PFSK-1 (cell line): ENCODE measurements at regions not wholly inside any gene's neighbourhood (a gene's known extent, or its start where the extent isn't known, plus 50 kb on each side); places are given as distances from the start of the nearest gene placed in this dataset.

Experiments
- FOXP2 ChIP-seq: optimal IDR thresholded peaks from 2 replicates; pipeline ENCODE3; 2011; ENCODE audit warnings: borderline replicate concordance, control low read depth, inconsistent platforms; ENCODE audit not compliant: insufficient read depth; ENCODE audit errors: extremely low read length, extremely low read depth
- POLR2AphosphoS5 ChIP-seq: IDR thresholded peaks from 2 replicates; pipeline ENCODE4 v1.6.1; 2012; ENCODE audit warnings: low read depth, mild to moderate bottlenecking, control low read depth, low read length, moderate library complexity
- SIN3A ChIP-seq: IDR thresholded peaks from 2 replicates; pipeline ENCODE4 v1.6.1; 2012; ENCODE audit warnings: mild to moderate bottlenecking, low read length, moderate library complexity, borderline replicate concordance; ENCODE audit not compliant: insufficient read depth
- TAF1 ChIP-seq: IDR thresholded peaks from 2 replicates; pipeline ENCODE4 v1.6.1; 2012; ENCODE audit warnings: low read length, control low read depth, borderline replicate concordance; ENCODE audit not compliant: insufficient read depth
- TF ChIP-seq, protein P1 (sequence below), 2 experiments: IDR thresholded peaks; 2 replicates each; pipeline versions ENCODE4 v1.6.1 to v1.8.0; 2011 to 2012; ENCODE audit warnings: low read depth in 2 of 2, low read length in 2 of 2, control low read depth in 1 of 2, inconsistent platforms in 1 of 2, mild to moderate bottlenecking in 1 of 2, moderate library complexity in 1 of 2; ENCODE audit not compliant: insufficient read depth in 1 of 2

DNA sequence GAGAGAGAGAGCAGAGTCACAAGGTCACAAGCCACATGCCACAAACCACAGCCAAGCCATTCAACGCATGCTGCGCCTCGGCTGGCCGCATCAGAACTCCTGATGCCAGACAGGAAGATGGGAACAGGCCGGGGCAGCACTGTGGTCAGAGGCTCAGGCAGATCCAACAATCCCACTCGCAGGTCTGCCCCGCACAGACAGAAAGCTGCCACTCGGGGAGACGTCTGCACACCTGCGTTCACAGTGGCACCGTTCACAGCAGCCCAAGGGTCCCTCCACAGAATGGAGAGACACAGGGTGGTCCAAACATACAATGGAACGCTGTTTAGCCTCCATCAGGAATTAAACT, 408.8 kb downstream of the CTTN start:
- no peak for TF ChIP-seq POLR2AphosphoS5
- no peak for TF ChIP-seq TAF1
- TF ChIP-seq, protein P1, sequence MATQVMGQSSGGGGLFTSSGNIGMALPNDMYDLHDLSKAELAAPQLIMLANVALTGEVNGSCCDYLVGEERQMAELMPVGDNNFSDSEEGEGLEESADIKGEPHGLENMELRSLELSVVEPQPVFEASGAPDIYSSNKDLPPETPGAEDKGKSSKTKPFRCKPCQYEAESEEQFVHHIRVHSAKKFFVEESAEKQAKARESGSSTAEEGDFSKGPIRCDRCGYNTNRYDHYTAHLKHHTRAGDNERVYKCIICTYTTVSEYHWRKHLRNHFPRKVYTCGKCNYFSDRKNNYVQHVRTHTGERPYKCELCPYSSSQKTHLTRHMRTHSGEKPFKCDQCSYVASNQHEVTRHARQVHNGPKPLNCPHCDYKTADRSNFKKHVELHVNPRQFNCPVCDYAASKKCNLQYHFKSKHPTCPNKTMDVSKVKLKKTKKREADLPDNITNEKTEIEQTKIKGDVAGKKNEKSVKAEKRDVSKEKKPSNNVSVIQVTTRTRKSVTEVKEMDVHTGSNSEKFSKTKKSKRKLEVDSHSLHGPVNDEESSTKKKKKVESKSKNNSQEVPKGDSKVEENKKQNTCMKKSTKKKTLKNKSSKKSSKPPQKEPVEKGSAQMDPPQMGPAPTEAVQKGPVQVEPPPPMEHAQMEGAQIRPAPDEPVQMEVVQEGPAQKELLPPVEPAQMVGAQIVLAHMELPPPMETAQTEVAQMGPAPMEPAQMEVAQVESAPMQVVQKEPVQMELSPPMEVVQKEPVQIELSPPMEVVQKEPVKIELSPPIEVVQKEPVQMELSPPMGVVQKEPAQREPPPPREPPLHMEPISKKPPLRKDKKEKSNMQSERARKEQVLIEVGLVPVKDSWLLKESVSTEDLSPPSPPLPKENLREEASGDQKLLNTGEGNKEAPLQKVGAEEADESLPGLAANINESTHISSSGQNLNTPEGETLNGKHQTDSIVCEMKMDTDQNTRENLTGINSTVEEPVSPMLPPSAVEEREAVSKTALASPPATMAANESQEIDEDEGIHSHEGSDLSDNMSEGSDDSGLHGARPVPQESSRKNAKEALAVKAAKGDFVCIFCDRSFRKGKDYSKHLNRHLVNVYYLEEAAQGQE (IDR thresholded peaks at IDR 0.05; ENCODE audit: insufficient read depth in 1 of 2, low read depth in 2 of 2, low read length in 2 of 2) = no peak
- TF ChIP-seq FOXP2 = no peak
- no peak for TF ChIP-seq SIN3A

GRCh38 chr11:70808686-70809375, 410.5 kb downstream of the CTTN start:
- TF ChIP-seq TAF1 = no peak
- TF ChIP-seq POLR2AphosphoS5 = no peak
- no peak for TF ChIP-seq SIN3A
- TF ChIP-seq FOXP2 = no peak
- TF ChIP-seq, protein P1 (IDR thresholded peaks at IDR 0.05; ENCODE audit: insufficient read depth in 1 of 2, low read depth in 2 of 2, low read length in 2 of 2) = no peak

DNA sequence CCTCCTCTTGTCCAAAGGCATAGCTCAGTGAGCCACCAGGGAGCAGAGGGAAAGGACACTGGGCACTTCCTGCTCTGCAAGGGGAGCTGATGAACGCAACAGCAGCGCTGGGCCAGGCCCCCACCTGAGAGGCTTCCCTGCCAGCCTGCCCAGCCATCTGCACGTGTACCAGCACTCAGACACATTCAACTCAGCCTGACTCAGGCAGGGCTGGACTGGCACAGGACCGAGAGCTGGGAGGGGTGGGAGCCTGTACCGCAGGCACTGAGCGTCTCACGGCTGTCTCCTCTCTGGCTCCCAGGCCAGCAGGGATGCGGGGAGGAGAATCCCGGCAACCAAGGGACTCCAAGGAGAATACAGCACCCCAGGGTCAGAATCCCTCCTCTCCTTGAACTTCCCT, 411.8 kb downstream of the CTTN start:
- no peak for TF ChIP-seq TAF1
- TF ChIP-seq, protein P1 (IDR thresholded peaks at IDR 0.05; ENCODE audit: insufficient read depth in 1 of 2, low read depth in 2 of 2, low read length in 2 of 2) = no peak
- TF ChIP-seq FOXP2 = no peak
- TF ChIP-seq POLR2AphosphoS5 = no peak
- no peak for TF ChIP-seq SIN3A

- TF ChIP-seq POLR2AphosphoS5 (no peak), SIN3A (no peak), TAF1 (no peak), FOXP2 (no peak)
- TF ChIP-seq, protein P1 (IDR thresholded peaks at IDR 0.05; ENCODE audit: insufficient read depth in 1 of 2, low read depth in 2 of 2, low read length in 2 of 2) = no peak
Measured at GRCh38 chr11:70810681-70811080, 412.4 kb downstream of the CTTN start.

- TF ChIP-seq, protein P1 (IDR thresholded peaks at IDR 0.05; ENCODE audit: insufficient read depth in 1 of 2, low read depth in 2 of 2, low read length in 2 of 2) = no peak
- TF ChIP-seq FOXP2 = no peak
- TF ChIP-seq POLR2AphosphoS5 = no peak
- no peak for TF ChIP-seq SIN3A
- TF ChIP-seq TAF1 = no peak
Measured at GRCh38 chr11:70811483-70811882, 413.2 kb downstream of the CTTN start.
